Ishikawa (cell line): ENCODE measurements at regions not wholly inside any gene's neighbourhood (a gene's known extent, or its start where the extent isn't known, plus 50 kb on each side); places are given as distances from the start of the nearest gene placed in this dataset.

ENCODE experiments used
- CEBPB ChIP-seq: IDR thresholded peaks from 2 replicates; pipeline ENCODE4 v1.6.1; 2012
- CREB1 ChIP-seq: IDR thresholded peaks from 2 replicates; pipeline ENCODE4 v1.6.1; 2012; ENCODE audit warnings: low read depth
- EGR1 ChIP-seq: IDR thresholded peaks from 2 replicates; pipeline ENCODE4 v1.6.1; 2012
- EP300 ChIP-seq: IDR thresholded peaks from 2 replicates; pipeline ENCODE4 v1.6.1; 2012; ENCODE audit warnings: borderline replicate concordance
- FOXM1 ChIP-seq: IDR thresholded peaks from 2 replicates; pipeline ENCODE4 v1.6.1; 2012; ENCODE audit warnings: low read depth, borderline replicate concordance
- NFIC ChIP-seq: IDR thresholded peaks from 2 replicates; pipeline ENCODE4 v1.6.1; 2012
- RAD21 ChIP-seq: IDR thresholded peaks from 2 replicates; pipeline ENCODE4 v1.6.1; 2012; ENCODE audit warnings: low read depth
- REST ChIP-seq: IDR thresholded peaks from 2 replicates; pipeline ENCODE4 v1.6.1; 2012; ENCODE audit warnings: low read depth, mild to moderate bottlenecking
- TAF1 ChIP-seq: IDR thresholded peaks from 2 replicates; pipeline ENCODE4 v1.6.1; 2012; ENCODE audit warnings: low read depth, mild to moderate bottlenecking
- TCF12 ChIP-seq: IDR thresholded peaks from 2 replicates; pipeline ENCODE4 v1.6.1; 2012; ENCODE audit warnings: low read depth
- TEAD4 ChIP-seq: IDR thresholded peaks from 2 replicates; pipeline ENCODE4 v1.6.1; 2012
- USF1 ChIP-seq: IDR thresholded peaks from 2 replicates; pipeline ENCODE4 v1.6.1; 2012
- YY1 ChIP-seq: IDR thresholded peaks from 2 replicates; pipeline ENCODE4 v1.6.1; 2012; ENCODE audit warnings: low read depth
- ZBTB7A ChIP-seq: IDR thresholded peaks from 2 replicates; pipeline ENCODE4 v1.6.1; 2012; ENCODE audit warnings: low read depth
- TF ChIP-seq, protein P1 (sequence below): IDR thresholded peaks from 2 replicates; pipeline ENCODE4 v1.6.1; 2012

GRCh38 chr6:50929323-50929722, 110.7 kb downstream of the TFAP2B start:
- TF ChIP-seq RAD21 (no peak), EGR1 (no peak), FOXM1 (no peak), USF1 (no peak), YY1 (no peak), CEBPB (no peak), TCF12 (no peak), NFIC (no peak), REST (no peak), CREB1 (no peak), ZBTB7A (no peak), EP300 (no peak), TEAD4 (no peak), TAF1 (no peak)
- TF ChIP-seq, protein P1, sequence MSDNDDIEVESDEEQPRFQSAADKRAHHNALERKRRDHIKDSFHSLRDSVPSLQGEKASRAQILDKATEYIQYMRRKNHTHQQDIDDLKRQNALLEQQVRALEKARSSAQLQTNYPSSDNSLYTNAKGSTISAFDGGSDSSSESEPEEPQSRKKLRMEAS, result no peak

DNA sequence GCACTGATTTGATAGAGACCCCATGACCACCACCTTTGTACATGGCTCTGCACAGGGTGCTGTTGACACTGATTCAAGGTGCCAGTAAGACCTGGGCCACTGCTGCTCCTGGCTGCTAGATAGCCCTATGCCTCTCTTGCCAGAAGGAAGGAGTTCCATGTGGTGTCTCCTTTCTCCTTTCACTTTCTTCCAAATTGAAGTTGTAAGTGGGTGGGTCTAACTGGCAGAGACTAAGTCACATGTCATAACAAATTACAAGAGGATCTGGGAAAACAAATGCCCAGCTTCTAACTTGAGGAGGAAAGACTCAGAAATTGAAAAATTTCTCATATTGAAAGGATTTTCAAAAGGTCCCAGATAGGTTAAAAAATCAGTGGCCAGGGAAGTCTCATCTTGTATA, 116.8 kb downstream of the TFAP2B start:
- TF ChIP-seq, protein P1, result no peak

- TF ChIP-seq YY1 (no peak), TAF1 (no peak), NFIC (no peak)
- TF ChIP-seq, protein P1, result no peak
Observed at GRCh38 chr6:50936277-50936681, 117.6 kb downstream of the TFAP2B start.

DNA sequence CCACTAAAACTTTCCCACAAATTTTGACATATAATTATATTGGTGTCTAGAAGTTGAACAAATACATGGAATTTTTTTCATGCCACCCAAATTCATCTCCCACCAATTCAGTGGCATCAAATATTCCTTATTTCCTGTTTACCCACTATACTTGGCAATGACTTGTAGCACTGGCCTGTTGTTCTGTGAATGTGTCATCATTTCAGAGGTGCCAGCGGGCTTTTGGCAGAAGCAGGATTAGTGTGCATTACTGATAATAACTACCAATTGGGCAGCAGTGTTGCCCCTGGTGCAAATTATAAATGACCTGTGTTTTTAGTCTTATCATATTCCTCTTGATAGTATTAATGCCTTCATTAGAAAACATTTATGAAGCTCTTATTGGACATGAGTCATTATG, 121.3 kb downstream of the TFAP2B start:
- TF ChIP-seq FOXM1, result no peak

- TF ChIP-seq EP300, result no peak
- TF ChIP-seq, protein P1, result no peak
- TF ChIP-seq TEAD4, result no peak
- no peak for TF ChIP-seq RAD21
- TF ChIP-seq NFIC, result no peak
- TF ChIP-seq YY1, result no peak
- no peak for TF ChIP-seq CREB1
- TF ChIP-seq REST, result no peak
- TF ChIP-seq TCF12, result no peak
- no peak for TF ChIP-seq TAF1
- no peak for TF ChIP-seq ZBTB7A
- no peak for TF ChIP-seq USF1
- no peak for TF ChIP-seq CEBPB
- TF ChIP-seq EGR1, result no peak
- TF ChIP-seq FOXM1, result no peak
Observed at GRCh38 chr6:50945789-50946188, 127.1 kb downstream of the TFAP2B start.

- TF ChIP-seq CREB1 (no peak), TCF12 (no peak), NFIC (no peak)
Observed at GRCh38 chr6:50952092-50952907, 133.6 kb downstream of the TFAP2B start.
